A673 (cell line): ENCODE measurements at regions not wholly inside any gene's neighbourhood (a gene's known extent, or its start where the extent isn't known, plus 50 kb on each side); places are given as distances from the start of the nearest gene placed in this dataset.

Experiments
- CTCF ChIP-seq: fragments of 300-800, 200-600 bp; sonication (generic); conservative IDR thresholded peaks from 2 replicates; pipeline ENCODE4 v1.5.1; 2017; ENCODE audit warnings: low read depth, mild to moderate bottlenecking, antibody characterized with exemption, low read length, moderate library complexity, mixed read lengths
- EZH2 ChIP-seq: fragments of 200-600 bp; sonication (generic); IDR thresholded peaks from 2 replicates; pipeline ENCODE4 v1.6.1; 2017; ENCODE audit warnings: borderline replicate concordance, low read depth, mild to moderate bottlenecking, mixed read lengths, antibody characterized with exemption, low read length; ENCODE audit not compliant: poor library complexity, severe bottlenecking

- TF ChIP-seq CTCF (no peak), EZH2 (no peak)
These were observed 255.7 kb upstream of the TMPO start for GRCh38 chr12:98259693-98260092.
